WTC11 (cell line): ENCODE measurements at regions not wholly inside any gene's neighbourhood (a gene's known extent, or its start where the extent isn't known, plus 50 kb on each side); places are given as distances from the start of the nearest gene placed in this dataset.

Experiments
- ATAC-seq: fragments of 200-7000 bp; cut with Tn5 transposase; 2 replicates; pipeline ENCODE4 v1.10.0; 2021; ENCODE audit warnings: mild to moderate bottlenecking, moderate library complexity
- CTCF ChIA-PET: fragments of 300-600 bp; sonication (Branson Sonifier 250); formaldehyde crosslinking; loops from one replicate; lab custom pipeline; 2021; ENCODE audit warnings: antibody characterized with exemption; lab: Charles Lee
- POLR2A ChIA-PET: fragments of 350-600 bp; sonication (Branson Sonifier 250); formaldehyde crosslinking; loops from one replicate; lab custom pipeline; 2021; ENCODE audit warnings: antibody characterized with exemption; lab: Charles Lee
- DNase-seq: peaks from one replicate; pipeline ENCODE4 v3.0.0; 2021; ENCODE audit warnings: low spot score
- H3K27ac Mint-ChIP-seq: 2 replicates; pipeline ENCODE4 v1.8.0; 2021; ENCODE audit warnings: mixed read lengths
- H3K27me3 Mint-ChIP-seq: 2 replicates; pipeline ENCODE4 v1.8.0; 2021; ENCODE audit warnings: low read depth, mild to moderate bottlenecking, moderate library complexity, mixed read lengths
- H3K36me3 Mint-ChIP-seq: 2 replicates; pipeline ENCODE4 v1.8.0; 2021; ENCODE audit warnings: mixed read lengths
- H3K4me1 Mint-ChIP-seq: 2 replicates; pipeline ENCODE4 v1.8.0; 2022; ENCODE audit warnings: mixed read lengths
- H3K4me3 Mint-ChIP-seq: 2 replicates; pipeline ENCODE4 v1.8.0; 2021; ENCODE audit warnings: mild to moderate bottlenecking, moderate library complexity, mixed read lengths
- H3K9me3 Mint-ChIP-seq: 2 replicates; pipeline ENCODE4 v1.8.0; 2021; ENCODE audit warnings: mixed read lengths
- EMX1 ChIP-seq: fragments of 250-450 bp; sonication (Bioruptor Pico); IDR thresholded peaks from 2 replicates; pipeline ENCODE4 v1.8.0; 2021; ENCODE audit warnings: mild to moderate bottlenecking
- NR1H2 ChIP-seq: sonication (generic); formaldehyde crosslinking; IDR thresholded peaks from 2 replicates; pipeline ENCODE4 v1.9.0; 2021; ENCODE audit warnings: mild to moderate bottlenecking, moderate library complexity, missing genetic modification reagents
- SOX15 ChIP-seq: fragments of 250-450 bp; sonication (Bioruptor Pico); IDR thresholded peaks from 2 replicates; pipeline ENCODE4 v1.9.0; 2021; ENCODE audit warnings: mild to moderate bottlenecking
- TEAD1 ChIP-seq: sonication (generic); formaldehyde crosslinking; IDR thresholded peaks from 2 replicates; pipeline ENCODE4 v1.8.0; 2022; ENCODE audit warnings: mild to moderate bottlenecking, missing genetic modification reagents
- ZNF263 ChIP-seq: sonication (generic); formaldehyde crosslinking; IDR thresholded peaks from 2 replicates; pipeline ENCODE4 v1.8.1; 2022; ENCODE audit warnings: low read depth, mild to moderate bottlenecking, moderate library complexity, missing genetic modification reagents
- ZNF317 ChIP-seq: sonication (generic); formaldehyde crosslinking; IDR thresholded peaks from 2 replicates; pipeline ENCODE4 v1.8.1; 2023; ENCODE audit warnings: low read depth, mild to moderate bottlenecking, moderate library complexity, missing genetic modification reagents, borderline replicate concordance
- ZNF396 ChIP-seq: fragments of 250-450 bp; sonication (Bioruptor Pico); IDR thresholded peaks from 2 replicates; pipeline ENCODE4 v1.8.0; 2021; ENCODE audit warnings: mild to moderate bottlenecking, moderate library complexity, borderline replicate concordance
- TF ChIP-seq, protein P1 (sequence below): sonication (generic); formaldehyde crosslinking; conservative IDR thresholded peaks from 2 replicates; pipeline ENCODE4 v1.8.1; 2023; ENCODE audit warnings: mild to moderate bottlenecking, low read depth, missing genetic modification reagents, moderate library complexity
- TF ChIP-seq, protein P2 (sequence below): sonication (generic); formaldehyde crosslinking; IDR thresholded peaks from 2 replicates; pipeline ENCODE4 v1.8.0; 2023; ENCODE audit warnings: mild to moderate bottlenecking, missing genetic modification reagents
- TF ChIP-seq, protein P3 (sequence below): fragments of 250-450 bp; sonication (Bioruptor Pico); IDR thresholded peaks from 2 replicates; pipeline ENCODE4 v1.9.0; 2021; ENCODE audit warnings: mild to moderate bottlenecking
- TF ChIP-seq, protein P4 (sequence below): fragments of 250-450 bp; sonication (Bioruptor Pico); IDR thresholded peaks from 2 replicates; pipeline ENCODE4 v1.9.0; 2021; ENCODE audit warnings: mild to moderate bottlenecking, borderline replicate concordance
- TF ChIP-seq, protein P5 (sequence below): sonication (generic); formaldehyde crosslinking; IDR thresholded peaks from 2 replicates; pipeline ENCODE4 v1.8.1; 2023; ENCODE audit warnings: mild to moderate bottlenecking, missing genetic modification reagents, borderline replicate concordance

DNA sequence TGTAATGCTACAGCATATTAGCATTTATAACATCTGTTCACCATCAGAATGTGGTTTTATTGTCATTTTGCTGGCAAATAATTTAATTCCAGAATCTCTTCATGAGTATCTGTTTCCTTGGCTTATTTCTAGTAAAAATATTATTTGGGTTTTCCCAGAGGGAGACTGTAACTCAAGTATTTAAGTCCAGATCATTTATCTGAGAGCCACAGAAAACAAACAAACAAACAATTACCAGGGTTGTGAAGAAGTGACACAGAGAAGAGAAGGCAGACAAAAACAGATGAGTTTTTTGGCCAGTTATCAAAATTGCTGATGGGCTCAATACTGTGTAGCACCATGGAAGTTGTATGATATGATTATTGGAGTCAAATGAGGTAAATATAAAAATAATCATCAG lies 515.1 kb downstream of the TECRL start:
- no peak for ATAC-seq
- CTCF ChIA-PET, result no interaction called here
- POLR2A ChIA-PET, result no interaction called here
- Mint-ChIP-seq H3K4me1 (no peaks in the 10 kb centered on the region), H3K4me3 (no peak overlapping the region), H3K36me3 (no peaks in the 10 kb centered on the region), H3K27me3 (peaks cover 67% of the 10 kb centered on the region), H3K9me3 (peaks cover 4% of the 10 kb centered on the region; the same call in 1 of the 2 replicates), H3K27ac (no peak overlapping the region)
- TF ChIP-seq, protein P1, sequence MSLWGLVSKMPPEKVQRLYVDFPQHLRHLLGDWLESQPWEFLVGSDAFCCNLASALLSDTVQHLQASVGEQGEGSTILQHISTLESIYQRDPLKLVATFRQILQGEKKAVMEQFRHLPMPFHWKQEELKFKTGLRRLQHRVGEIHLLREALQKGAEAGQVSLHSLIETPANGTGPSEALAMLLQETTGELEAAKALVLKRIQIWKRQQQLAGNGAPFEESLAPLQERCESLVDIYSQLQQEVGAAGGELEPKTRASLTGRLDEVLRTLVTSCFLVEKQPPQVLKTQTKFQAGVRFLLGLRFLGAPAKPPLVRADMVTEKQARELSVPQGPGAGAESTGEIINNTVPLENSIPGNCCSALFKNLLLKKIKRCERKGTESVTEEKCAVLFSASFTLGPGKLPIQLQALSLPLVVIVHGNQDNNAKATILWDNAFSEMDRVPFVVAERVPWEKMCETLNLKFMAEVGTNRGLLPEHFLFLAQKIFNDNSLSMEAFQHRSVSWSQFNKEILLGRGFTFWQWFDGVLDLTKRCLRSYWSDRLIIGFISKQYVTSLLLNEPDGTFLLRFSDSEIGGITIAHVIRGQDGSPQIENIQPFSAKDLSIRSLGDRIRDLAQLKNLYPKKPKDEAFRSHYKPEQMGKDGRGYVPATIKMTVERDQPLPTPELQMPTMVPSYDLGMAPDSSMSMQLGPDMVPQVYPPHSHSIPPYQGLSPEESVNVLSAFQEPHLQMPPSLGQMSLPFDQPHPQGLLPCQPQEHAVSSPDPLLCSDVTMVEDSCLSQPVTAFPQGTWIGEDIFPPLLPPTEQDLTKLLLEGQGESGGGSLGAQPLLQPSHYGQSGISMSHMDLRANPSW (CRISPR knock-in tag), result no peak
- TF ChIP-seq, protein P2, sequence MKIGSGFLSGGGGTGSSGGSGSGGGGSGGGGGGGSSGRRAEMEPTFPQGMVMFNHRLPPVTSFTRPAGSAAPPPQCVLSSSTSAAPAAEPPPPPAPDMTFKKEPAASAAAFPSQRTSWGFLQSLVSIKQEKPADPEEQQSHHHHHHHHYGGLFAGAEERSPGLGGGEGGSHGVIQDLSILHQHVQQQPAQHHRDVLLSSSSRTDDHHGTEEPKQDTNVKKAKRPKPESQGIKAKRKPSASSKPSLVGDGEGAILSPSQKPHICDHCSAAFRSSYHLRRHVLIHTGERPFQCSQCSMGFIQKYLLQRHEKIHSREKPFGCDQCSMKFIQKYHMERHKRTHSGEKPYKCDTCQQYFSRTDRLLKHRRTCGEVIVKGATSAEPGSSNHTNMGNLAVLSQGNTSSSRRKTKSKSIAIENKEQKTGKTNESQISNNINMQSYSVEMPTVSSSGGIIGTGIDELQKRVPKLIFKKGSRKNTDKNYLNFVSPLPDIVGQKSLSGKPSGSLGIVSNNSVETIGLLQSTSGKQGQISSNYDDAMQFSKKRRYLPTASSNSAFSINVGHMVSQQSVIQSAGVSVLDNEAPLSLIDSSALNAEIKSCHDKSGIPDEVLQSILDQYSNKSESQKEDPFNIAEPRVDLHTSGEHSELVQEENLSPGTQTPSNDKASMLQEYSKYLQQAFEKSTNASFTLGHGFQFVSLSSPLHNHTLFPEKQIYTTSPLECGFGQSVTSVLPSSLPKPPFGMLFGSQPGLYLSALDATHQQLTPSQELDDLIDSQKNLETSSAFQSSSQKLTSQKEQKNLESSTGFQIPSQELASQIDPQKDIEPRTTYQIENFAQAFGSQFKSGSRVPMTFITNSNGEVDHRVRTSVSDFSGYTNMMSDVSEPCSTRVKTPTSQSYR (CRISPR knock-in tag), result no peak
- TF ChIP-seq SOX15 (CRISPR knock-in tag) (no peak), EMX1 (no peak), TEAD1 (no peak), NR1H2 (no peak), ZNF317 (CRISPR knock-in tag) (no peak)
- TF ChIP-seq, protein P3, sequence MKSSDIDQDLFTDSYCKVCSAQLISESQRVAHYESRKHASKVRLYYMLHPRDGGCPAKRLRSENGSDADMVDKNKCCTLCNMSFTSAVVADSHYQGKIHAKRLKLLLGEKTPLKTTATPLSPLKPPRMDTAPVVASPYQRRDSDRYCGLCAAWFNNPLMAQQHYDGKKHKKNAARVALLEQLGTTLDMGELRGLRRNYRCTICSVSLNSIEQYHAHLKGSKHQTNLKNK (CRISPR knock-in tag), result no peak
- no peak for DNase-seq

DNA sequence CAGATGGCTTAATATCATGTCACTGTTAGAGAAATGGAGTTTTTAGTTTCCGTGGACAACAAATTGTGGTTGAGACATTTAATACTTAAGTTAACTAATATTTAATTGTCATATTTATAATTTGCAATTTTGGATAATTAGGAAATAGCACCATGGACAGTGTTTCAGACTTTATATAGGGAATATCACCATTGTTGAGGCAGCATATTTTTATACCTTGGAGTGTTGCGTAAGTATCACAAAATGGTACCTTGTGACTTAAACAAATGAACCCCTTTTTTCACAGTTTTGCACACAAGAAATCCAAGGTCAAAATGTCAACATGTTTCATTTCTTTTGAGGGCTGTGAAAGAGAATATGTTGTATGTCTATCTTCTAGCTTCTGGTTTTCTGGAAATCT lies 539.9 kb downstream of the TECRL start:
- H3K36me3 Mint-ChIP-seq, result no peaks in the 10 kb centered on the region
- H3K27ac Mint-ChIP-seq, result no peak overlapping the region
- POLR2A ChIA-PET, result no interaction called here
- DNase-seq, result no peak
- H3K27me3 Mint-ChIP-seq, result no peaks in the 10 kb centered on the region
- CTCF ChIA-PET, result no interaction called here
- H3K4me1 Mint-ChIP-seq, result peaks cover 8% of the 10 kb centered on the region
- H3K9me3 Mint-ChIP-seq, result no peaks in the 10 kb centered on the region
- no peak overlapping the region for H3K4me3 Mint-ChIP-seq
- no peak for ATAC-seq
- no peak for TF ChIP-seq ZNF263
- TF ChIP-seq ZNF396 (CRISPR knock-in tag), result no peak
- TF ChIP-seq, all 79 proteins: peak for 0

DNA sequence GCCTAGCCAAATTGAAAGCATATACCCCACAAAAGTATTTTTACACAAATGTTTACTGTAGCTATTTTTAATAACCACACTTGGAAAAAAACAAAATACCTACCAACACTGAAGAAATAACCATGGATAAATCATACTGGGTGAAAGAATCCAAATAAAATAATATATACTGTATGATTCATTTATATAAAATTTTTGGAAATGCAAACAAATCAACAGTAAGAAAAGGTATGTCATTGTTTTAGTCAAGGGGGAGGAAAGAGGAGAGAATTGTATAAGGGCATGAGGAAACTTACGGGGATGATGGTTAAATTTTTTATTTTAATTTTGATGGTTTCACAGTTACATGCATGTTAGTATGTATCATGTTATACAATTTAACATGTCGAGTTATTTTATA lies 557.8 kb downstream of the TECRL start:
- Mint-ChIP-seq H3K36me3 (no peaks in the 10 kb centered on the region), H3K9me3 (no peaks in the 10 kb centered on the region), H3K4me3 (no peak overlapping the region), H3K27ac (no peak overlapping the region), H3K4me1 (no peaks in the 10 kb centered on the region), H3K27me3 (no peaks in the 10 kb centered on the region)
- POLR2A ChIA-PET, result no interaction called here
- DNase-seq (no peak), ATAC-seq (no peak)
- CTCF ChIA-PET, result no interaction called here
- TF ChIP-seq, protein P4, sequence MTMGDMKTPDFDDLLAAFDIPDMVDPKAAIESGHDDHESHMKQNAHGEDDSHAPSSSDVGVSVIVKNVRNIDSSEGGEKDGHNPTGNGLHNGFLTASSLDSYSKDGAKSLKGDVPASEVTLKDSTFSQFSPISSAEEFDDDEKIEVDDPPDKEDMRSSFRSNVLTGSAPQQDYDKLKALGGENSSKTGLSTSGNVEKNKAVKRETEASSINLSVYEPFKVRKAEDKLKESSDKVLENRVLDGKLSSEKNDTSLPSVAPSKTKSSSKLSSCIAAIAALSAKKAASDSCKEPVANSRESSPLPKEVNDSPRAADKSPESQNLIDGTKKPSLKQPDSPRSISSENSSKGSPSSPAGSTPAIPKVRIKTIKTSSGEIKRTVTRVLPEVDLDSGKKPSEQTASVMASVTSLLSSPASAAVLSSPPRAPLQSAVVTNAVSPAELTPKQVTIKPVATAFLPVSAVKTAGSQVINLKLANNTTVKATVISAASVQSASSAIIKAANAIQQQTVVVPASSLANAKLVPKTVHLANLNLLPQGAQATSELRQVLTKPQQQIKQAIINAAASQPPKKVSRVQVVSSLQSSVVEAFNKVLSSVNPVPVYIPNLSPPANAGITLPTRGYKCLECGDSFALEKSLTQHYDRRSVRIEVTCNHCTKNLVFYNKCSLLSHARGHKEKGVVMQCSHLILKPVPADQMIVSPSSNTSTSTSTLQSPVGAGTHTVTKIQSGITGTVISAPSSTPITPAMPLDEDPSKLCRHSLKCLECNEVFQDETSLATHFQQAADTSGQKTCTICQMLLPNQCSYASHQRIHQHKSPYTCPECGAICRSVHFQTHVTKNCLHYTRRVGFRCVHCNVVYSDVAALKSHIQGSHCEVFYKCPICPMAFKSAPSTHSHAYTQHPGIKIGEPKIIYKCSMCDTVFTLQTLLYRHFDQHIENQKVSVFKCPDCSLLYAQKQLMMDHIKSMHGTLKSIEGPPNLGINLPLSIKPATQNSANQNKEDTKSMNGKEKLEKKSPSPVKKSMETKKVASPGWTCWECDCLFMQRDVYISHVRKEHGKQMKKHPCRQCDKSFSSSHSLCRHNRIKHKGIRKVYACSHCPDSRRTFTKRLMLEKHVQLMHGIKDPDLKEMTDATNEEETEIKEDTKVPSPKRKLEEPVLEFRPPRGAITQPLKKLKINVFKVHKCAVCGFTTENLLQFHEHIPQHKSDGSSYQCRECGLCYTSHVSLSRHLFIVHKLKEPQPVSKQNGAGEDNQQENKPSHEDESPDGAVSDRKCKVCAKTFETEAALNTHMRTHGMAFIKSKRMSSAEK (CRISPR knock-in tag), result no peak
- TF ChIP-seq, protein P5, sequence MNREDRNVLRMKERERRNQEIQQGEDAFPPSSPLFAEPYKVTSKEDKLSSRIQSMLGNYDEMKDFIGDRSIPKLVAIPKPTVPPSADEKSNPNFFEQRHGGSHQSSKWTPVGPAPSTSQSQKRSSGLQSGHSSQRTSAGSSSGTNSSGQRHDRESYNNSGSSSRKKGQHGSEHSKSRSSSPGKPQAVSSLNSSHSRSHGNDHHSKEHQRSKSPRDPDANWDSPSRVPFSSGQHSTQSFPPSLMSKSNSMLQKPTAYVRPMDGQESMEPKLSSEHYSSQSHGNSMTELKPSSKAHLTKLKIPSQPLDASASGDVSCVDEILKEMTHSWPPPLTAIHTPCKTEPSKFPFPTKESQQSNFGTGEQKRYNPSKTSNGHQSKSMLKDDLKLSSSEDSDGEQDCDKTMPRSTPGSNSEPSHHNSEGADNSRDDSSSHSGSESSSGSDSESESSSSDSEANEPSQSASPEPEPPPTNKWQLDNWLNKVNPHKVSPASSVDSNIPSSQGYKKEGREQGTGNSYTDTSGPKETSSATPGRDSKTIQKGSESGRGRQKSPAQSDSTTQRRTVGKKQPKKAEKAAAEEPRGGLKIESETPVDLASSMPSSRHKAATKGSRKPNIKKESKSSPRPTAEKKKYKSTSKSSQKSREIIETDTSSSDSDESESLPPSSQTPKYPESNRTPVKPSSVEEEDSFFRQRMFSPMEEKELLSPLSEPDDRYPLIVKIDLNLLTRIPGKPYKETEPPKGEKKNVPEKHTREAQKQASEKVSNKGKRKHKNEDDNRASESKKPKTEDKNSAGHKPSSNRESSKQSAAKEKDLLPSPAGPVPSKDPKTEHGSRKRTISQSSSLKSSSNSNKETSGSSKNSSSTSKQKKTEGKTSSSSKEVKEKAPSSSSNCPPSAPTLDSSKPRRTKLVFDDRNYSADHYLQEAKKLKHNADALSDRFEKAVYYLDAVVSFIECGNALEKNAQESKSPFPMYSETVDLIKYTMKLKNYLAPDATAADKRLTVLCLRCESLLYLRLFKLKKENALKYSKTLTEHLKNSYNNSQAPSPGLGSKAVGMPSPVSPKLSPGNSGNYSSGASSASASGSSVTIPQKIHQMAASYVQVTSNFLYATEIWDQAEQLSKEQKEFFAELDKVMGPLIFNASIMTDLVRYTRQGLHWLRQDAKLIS (CRISPR knock-in tag), result no peak
